ENCODE measurements at regions not wholly inside any gene's neighbourhood (a gene's known extent, or its start where the extent isn't known, plus 50 kb on each side); places are given as distances from the start of the nearest gene placed in this dataset.

DNA sequence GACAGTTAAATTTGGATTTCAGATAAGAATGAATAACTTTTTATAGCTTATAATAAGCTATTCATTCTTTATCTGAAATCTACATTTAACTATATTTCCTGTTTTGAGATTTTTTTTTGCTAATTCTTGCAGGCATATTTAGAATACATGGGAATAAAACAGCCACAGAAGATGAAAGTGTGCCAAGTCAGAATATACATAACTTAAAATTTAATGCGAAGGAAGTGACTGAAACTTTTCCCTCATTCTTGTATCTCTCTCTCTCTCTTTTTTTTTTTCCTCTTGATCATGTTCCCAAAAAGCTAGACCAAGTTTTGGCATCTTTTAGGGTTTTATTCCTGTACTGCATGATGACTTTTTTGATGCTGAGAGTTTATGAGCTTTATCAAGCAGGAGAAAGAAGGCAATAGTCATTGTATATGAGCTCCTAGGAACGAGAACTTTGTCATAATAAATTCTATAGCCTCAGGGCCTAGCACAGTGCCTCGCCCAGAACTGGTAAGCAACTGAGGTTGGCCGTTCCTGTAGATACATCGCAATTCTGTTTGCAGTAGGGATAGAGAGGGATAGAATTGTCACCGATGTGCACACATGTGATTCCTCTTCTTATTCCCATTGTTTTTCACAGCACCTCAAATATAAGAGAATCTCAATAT, 205.2 kb downstream of the MYLK4 start:
- TF ChIP-seq POLR2AphosphoS5 (IDR thresholded peaks at IDR 0.05; ENCODE audit: borderline replicate concordance, low read depth, low read length), result no peak; the same call in 1 of the 2 replicates
- TF ChIP-seq EZH2 (IDR thresholded peaks at IDR 0.05), result no peak
- TF ChIP-seq FOXP2 (optimal IDR thresholded peaks at IDR 0.05; ENCODE audit: control extremely low read depth, extremely low read length, insufficient read depth), result no peak
